Esophagus squamous epithelium (tissue), 5 donors: ENCODE measurements at regions not wholly inside any gene's neighbourhood (a gene's known extent, or its start where the extent isn't known, plus 50 kb on each side); places are given as distances from the start of the nearest gene placed in this dataset.

Experiments
- DNase-seq: peaks from one replicate; lab custom pipeline; 2025; lab: John Stamatoyannopoulos, UW
- H3K27ac ChIP-seq, 4 donors: fragments of 200-600 bp; sonication (generic); one replicate each; pipeline ENCODE4 v1.5.1; 2016 to 2019; ENCODE audit warnings: mild to moderate bottlenecking in 1 of 4
- H3K27me3 ChIP-seq, 4 donors: fragments of 200-600 bp; sonication (generic); 1 replicate in 3 of 4; 2 replicates in 1 of 4; pipeline versions ENCODE4 v1.5.1 to v1.6.0; 2017 to 2021; ENCODE audit warnings: antibody characterized with exemption in 1 of 4
- H3K36me3 ChIP-seq, 3 donors: fragments of 200-600 bp; sonication (generic); one replicate each; pipeline ENCODE4 v1.5.1; 2016 to 2019
- H3K4me1 ChIP-seq, 3 donors: fragments of 200-600 bp; sonication (generic); one replicate each; pipeline ENCODE4 v1.5.1; 2017 to 2019
- H3K4me3 ChIP-seq, 4 donors: fragments of 200-600 bp; sonication (generic); 1 replicate in 3 of 4; 2 replicates in 1 of 4; pipeline ENCODE4 v1.5.1; 2016 to 2019; ENCODE audit warnings: mild to moderate bottlenecking in 2 of 4, moderate library complexity in 1 of 4
- H3K9me3 ChIP-seq, 3 donors: fragments of 200-600 bp; sonication (generic); one replicate each; pipeline ENCODE4 v1.5.1; 2016 to 2019
- POLR2A ChIP-seq, 4 donors: fragments of 450-650 bp; IDR thresholded peaks; one replicate each; pipeline ENCODE4 v1.6.1; 2017; ENCODE audit warnings: antibody characterized with exemption in 4 of 4, mild to moderate bottlenecking in 4 of 4, moderate library complexity in 3 of 4
- WGBS, 2 donors: methylation state at CpG; one replicate each; pipeline ENCODE4 v1.1.5; 2018; 5-methylcytosine and 5-hydroxymethylcytosine counted together
- intact Hi-C: fragments of 100-400 bp; cut with DNase I; formaldehyde crosslinking; loops from one replicate; pipeline ENCODE4 v1.15.0; 2022
- TF ChIP-seq, protein P1 (sequence below), 6 experiments: fragments of 450-650 bp in 4 of 6; fragments of 200-600 bp in 2 of 6; sonication (generic) in 2 of 6; IDR thresholded peaks; one replicate each; pipeline ENCODE4 v1.5.1; 2016 to 2019; ENCODE audit warnings: antibody characterized with exemption in 6 of 6, mild to moderate bottlenecking in 4 of 6, moderate library complexity in 4 of 6
- donor health status: DM: yes; HTN: yes; CAD: no.

DNA sequence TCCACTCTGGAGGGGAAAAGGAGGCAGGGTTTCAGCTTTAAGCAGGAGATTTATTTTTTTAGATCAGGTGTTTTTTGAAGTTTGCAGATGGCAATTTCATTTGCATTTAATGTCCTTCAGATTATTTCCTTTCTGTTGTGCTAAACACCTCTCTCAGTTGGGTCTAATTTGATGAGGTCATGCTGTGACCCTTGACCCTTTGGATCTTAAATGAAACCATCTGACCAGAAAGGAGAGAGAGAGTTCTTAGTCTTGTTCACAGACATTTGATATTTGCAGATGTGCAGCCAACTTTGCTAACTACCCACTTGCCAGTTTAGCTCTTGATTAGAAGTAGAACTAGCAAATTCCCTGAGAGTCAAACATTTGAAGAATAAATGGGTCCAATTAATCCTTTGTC, 101.5 kb upstream of the RAB11FIP2 start:
- Histone ChIP-seq H3K9me3 (no peaks in the 10 kb centered on the region), H3K36me3 (no peaks in the 10 kb centered on the region), H3K27ac (no peak overlapping the region), H3K27me3 (no peaks in the 10 kb centered on the region), H3K4me3 (no peak overlapping the region), H3K4me1 (no peaks in the 10 kb centered on the region)
- no peak for DNase-seq
- TF ChIP-seq, protein P1, sequence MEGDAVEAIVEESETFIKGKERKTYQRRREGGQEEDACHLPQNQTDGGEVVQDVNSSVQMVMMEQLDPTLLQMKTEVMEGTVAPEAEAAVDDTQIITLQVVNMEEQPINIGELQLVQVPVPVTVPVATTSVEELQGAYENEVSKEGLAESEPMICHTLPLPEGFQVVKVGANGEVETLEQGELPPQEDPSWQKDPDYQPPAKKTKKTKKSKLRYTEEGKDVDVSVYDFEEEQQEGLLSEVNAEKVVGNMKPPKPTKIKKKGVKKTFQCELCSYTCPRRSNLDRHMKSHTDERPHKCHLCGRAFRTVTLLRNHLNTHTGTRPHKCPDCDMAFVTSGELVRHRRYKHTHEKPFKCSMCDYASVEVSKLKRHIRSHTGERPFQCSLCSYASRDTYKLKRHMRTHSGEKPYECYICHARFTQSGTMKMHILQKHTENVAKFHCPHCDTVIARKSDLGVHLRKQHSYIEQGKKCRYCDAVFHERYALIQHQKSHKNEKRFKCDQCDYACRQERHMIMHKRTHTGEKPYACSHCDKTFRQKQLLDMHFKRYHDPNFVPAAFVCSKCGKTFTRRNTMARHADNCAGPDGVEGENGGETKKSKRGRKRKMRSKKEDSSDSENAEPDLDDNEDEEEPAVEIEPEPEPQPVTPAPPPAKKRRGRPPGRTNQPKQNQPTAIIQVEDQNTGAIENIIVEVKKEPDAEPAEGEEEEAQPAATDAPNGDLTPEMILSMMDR (IDR thresholded peaks at IDR 0.05), result no peak
- TF ChIP-seq POLR2A (IDR thresholded peaks at IDR 0.05), result no peak
- intact Hi-C loops, result no loop called here

DNA sequence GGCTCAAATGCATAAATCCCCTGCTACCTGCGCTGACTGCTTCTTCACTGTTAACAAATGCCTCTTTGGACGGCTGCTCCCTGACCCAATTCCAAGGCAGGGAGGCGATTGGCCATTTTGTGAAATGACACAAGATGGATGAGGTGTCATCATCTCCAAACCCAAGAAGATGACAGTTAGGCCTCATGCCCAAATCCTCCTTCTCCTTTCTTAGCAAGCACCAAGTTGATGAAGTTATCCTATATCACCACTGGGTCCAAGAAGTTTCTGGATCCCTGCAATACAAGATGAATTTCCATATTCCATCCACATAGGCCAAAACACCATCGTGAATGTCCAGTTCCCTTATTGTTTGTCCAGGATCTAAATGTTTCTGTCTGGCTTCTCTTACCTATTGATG, 98.5 kb upstream of the RAB11FIP2 start:
- Histone ChIP-seq H3K4me1 (no peaks in the 10 kb centered on the region), H3K9me3 (no peaks in the 10 kb centered on the region), H3K36me3 (no peaks in the 10 kb centered on the region), H3K4me3 (no peak overlapping the region), H3K27ac (no peak overlapping the region), H3K27me3 (no peaks in the 10 kb centered on the region)
- TF ChIP-seq, protein P1 (IDR thresholded peaks at IDR 0.05), result no peak
- no peak for TF ChIP-seq POLR2A (IDR thresholded peaks at IDR 0.05)
- WGBS, 2 donors, result 47 to 60% methylated on average over 2 to 4 of the region's 4 CpGs
- DNase-seq, result no peak
- intact Hi-C loops, result no loop called here

- no peaks in the 10 kb centered on the region for H3K27me3 ChIP-seq
- no peak overlapping the region for H3K4me3 ChIP-seq
- no peak for DNase-seq
- no peaks in the 10 kb centered on the region for H3K4me1 ChIP-seq
- TF ChIP-seq, protein P1 (IDR thresholded peaks at IDR 0.05), result no peak
- no peak for TF ChIP-seq POLR2A (IDR thresholded peaks at IDR 0.05)
- H3K36me3 ChIP-seq, result no peaks in the 10 kb centered on the region
- H3K27ac ChIP-seq, result no peak overlapping the region
- WGBS, 2 donors, result 73 to 81% methylated on average over 6 of the region's 6 CpGs
- no peaks in the 10 kb centered on the region for H3K9me3 ChIP-seq
- intact Hi-C loops, result no loop called here
These were observed 94.7 kb upstream of the RAB11FIP2 start for GRCh38 chr10:118141471-118141870.

DNA sequence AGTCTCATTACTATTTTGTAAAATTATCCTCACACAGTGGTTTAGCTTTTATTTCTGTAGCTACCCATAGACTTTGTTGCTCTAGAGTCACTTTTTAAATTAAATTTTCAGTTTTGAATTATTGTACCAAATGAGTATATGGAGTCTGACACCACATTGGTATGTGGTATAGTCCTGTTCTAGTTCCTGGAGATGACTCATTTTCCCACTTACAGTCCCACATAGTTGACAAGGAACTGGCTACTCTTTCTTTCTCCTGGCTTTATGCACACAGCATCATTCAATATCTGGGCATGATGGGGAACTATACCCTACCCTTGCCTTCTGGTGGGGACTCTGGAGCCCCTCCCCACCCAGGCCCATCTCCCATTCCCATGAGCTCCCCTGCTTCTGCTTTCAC, 92.6 kb upstream of the RAB11FIP2 start:
- no peaks in the 10 kb centered on the region for H3K4me1 ChIP-seq
- no peak for TF ChIP-seq POLR2A (IDR thresholded peaks at IDR 0.05)
- TF ChIP-seq, protein P1 (IDR thresholded peaks at IDR 0.05), result no peak
- H3K36me3 ChIP-seq, result no peaks in the 10 kb centered on the region
- no peaks in the 10 kb centered on the region for H3K9me3 ChIP-seq
- no peaks in the 10 kb centered on the region for H3K27me3 ChIP-seq
- H3K27ac ChIP-seq, result no peak overlapping the region
- intact Hi-C loops, result no loop called here
- no peak overlapping the region for H3K4me3 ChIP-seq
- no peak for DNase-seq

GRCh38 chr10:118128675-118129074, 81.9 kb upstream of the RAB11FIP2 start:
- no peak overlapping the region for H3K4me3 ChIP-seq
- intact Hi-C loops, result no loop called here
- DNase-seq, result no peak
- 56 to 60% methylated on average over 2 of the region's 2 CpGs for WGBS, 2 donors
- H3K27me3 ChIP-seq, result no peaks in the 10 kb centered on the region
- H3K36me3 ChIP-seq, result no peaks in the 10 kb centered on the region
- no peaks in the 10 kb centered on the region for H3K4me1 ChIP-seq
- no peak overlapping the region for H3K27ac ChIP-seq
- no peaks in the 10 kb centered on the region for H3K9me3 ChIP-seq
- TF ChIP-seq, protein P1 (IDR thresholded peaks at IDR 0.05), result no peak
- no peak for TF ChIP-seq POLR2A (IDR thresholded peaks at IDR 0.05)
